ENCODE measurements at regions not wholly inside any gene's neighbourhood (a gene's known extent, or its start where the extent isn't known, plus 50 kb on each side); places are given as distances from the start of the nearest gene placed in this dataset.

DNA sequence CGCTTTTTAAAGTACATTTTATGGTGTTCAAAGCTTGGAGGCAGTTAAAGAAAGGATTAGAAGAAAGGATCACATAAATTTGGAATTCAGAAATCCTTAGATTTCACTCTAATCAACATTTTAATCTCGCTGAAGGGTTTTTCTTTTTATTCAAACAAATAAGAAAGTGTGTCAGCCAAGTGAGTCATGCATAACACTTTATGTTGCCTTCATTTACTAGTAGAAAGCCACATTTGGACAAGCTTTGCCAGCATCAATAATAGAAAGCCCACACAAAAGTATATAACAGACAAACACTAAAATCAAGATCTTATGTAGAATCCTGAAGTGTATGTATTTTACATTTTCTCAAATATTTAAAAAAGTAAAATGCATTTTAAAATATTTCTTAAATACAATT lies 154.9 kb upstream of the TRPC4 start:
- ChIA-PET CTCF (no interaction called here), POLR2A (no interaction called here)
- H3K9me3 ChIP-seq (ENCODE audit: control insufficient read depth, insufficient read depth, low read length): no peaks in the 10 kb centered on the region
- H3K27ac ChIP-seq (ENCODE audit: low read depth, low read length): no peak overlapping the region
- DNase-seq (ENCODE audit: low read depth, low spot score): no peak
- no peaks in the 10 kb centered on the region for H3K27me3 ChIP-seq (ENCODE audit: control insufficient read depth, insufficient read depth, low read length)
- no peak overlapping the region for H3K4me3 ChIP-seq (ENCODE audit: low read depth, low read length)
- TF ChIP-seq, protein P1, sequence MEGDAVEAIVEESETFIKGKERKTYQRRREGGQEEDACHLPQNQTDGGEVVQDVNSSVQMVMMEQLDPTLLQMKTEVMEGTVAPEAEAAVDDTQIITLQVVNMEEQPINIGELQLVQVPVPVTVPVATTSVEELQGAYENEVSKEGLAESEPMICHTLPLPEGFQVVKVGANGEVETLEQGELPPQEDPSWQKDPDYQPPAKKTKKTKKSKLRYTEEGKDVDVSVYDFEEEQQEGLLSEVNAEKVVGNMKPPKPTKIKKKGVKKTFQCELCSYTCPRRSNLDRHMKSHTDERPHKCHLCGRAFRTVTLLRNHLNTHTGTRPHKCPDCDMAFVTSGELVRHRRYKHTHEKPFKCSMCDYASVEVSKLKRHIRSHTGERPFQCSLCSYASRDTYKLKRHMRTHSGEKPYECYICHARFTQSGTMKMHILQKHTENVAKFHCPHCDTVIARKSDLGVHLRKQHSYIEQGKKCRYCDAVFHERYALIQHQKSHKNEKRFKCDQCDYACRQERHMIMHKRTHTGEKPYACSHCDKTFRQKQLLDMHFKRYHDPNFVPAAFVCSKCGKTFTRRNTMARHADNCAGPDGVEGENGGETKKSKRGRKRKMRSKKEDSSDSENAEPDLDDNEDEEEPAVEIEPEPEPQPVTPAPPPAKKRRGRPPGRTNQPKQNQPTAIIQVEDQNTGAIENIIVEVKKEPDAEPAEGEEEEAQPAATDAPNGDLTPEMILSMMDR (IDR thresholded peaks at IDR 0.05; ENCODE audit: low read depth, low read length): no peak

DNA sequence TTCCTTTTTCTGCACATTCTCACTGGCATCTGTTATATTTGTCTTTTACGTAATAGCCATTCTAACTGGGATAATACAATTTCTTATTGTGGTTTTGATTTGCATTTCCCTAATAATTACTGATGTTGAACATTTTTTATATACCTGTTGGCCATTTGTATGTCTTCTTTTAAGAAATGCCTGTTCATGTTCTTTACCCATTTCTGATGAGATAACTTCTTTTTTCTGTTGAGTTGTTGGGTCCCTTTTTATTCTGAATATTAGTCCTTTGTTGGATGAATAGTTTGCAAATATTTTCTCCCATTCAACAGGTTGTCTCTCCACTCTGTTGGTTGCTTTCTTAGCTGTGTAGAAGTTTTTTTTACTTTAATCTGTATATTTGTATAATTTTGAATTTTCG lies 147.7 kb upstream of the TRPC4 start:
- Histone ChIP-seq H3K4me3 (ENCODE audit: low read depth, low read length) (no peak overlapping the region), H3K27me3 (ENCODE audit: control insufficient read depth, insufficient read depth, low read length) (no peaks in the 10 kb centered on the region), H3K27ac (ENCODE audit: low read depth, low read length) (no peak overlapping the region), H3K9me3 (ENCODE audit: control insufficient read depth, insufficient read depth, low read length) (no peaks in the 10 kb centered on the region)
- ChIA-PET CTCF (no interaction called here), POLR2A (no interaction called here)
- TF ChIP-seq, protein P1 (IDR thresholded peaks at IDR 0.05; ENCODE audit: low read depth, low read length): no peak
- no peak for DNase-seq (ENCODE audit: low read depth, low spot score)

DNA sequence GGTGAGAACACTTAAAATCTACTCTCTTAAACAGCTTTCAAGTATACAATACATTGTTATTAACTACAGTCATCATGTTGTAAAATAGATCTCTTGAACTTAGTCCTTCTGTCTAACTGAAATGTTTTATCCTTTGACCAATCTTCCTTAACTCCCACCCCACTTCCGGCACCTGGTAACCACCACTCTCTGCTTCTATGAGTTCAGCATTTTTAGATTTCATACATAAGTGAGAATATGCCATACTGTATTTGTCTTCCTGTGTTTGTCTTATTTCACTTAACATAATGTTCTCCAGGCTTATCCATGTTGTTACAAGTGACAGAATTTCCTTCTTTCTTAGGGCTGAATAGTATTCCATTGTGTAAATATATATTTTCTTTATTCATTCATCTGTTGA lies 144.1 kb upstream of the TRPC4 start:
- ChIA-PET POLR2A (no interaction called here), CTCF (no interaction called here)
- H3K4me3 ChIP-seq (ENCODE audit: low read depth, low read length): no peak overlapping the region
- no peaks in the 10 kb centered on the region for H3K27me3 ChIP-seq (ENCODE audit: control insufficient read depth, insufficient read depth, low read length)
- H3K9me3 ChIP-seq (ENCODE audit: control insufficient read depth, insufficient read depth, low read length): no peaks in the 10 kb centered on the region
- H3K27ac ChIP-seq (ENCODE audit: low read depth, low read length): no peak overlapping the region
- DNase-seq (ENCODE audit: low read depth, low spot score): no peak
- TF ChIP-seq, protein P1 (IDR thresholded peaks at IDR 0.05; ENCODE audit: low read depth, low read length): no peak

DNA sequence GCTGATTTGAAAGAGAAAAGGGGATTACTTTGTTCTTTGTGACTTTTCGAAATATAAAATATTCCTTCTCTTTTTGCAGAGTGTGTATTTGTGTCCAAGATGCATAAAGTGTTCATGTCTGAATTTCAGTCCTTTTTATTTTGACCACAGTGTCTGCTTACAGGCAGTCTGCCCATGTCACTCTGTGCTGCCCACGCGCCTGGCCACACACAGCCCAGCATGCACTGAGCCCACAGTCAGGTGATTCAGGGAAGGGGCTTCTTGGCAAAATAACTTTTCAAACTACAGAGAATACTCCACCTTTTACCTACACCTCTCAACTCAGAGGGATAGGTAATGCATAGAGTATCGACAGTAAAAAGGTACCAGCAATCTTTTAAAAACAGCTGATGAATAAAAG lies 142.5 kb upstream of the TRPC4 start:
- no peaks in the 10 kb centered on the region for H3K27me3 ChIP-seq (ENCODE audit: control insufficient read depth, insufficient read depth, low read length)
- DNase-seq (ENCODE audit: low read depth, low spot score): no peak
- no peaks in the 10 kb centered on the region for H3K9me3 ChIP-seq (ENCODE audit: control insufficient read depth, insufficient read depth, low read length)
- ChIA-PET POLR2A (no interaction called here), CTCF (no interaction called here)
- TF ChIP-seq, protein P1 (IDR thresholded peaks at IDR 0.05; ENCODE audit: low read depth, low read length): no peak
- H3K27ac ChIP-seq (ENCODE audit: low read depth, low read length): no peak overlapping the region
- H3K4me3 ChIP-seq (ENCODE audit: low read depth, low read length): no peak overlapping the region

DNA sequence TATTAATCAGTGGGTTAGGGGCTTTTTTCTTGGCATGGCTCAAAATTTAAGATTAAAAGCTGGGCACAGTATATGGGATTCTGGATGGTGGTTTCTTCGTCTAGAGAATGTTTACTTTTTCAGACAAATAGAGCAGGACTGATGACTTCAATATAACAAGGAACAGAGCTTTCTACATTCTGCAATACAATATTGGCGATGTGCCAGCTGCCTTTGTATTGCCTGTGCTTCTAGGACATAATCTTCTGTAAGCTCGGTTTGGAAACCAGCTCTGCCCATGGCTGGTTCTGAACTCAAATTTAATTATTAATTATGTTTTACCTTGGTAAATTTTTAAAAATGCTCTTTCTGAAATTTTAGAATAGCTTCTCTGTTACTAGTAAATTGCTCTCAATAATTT lies 139.1 kb upstream of the TRPC4 start:
- Histone ChIP-seq H3K27ac (ENCODE audit: low read depth, low read length) (no peak overlapping the region), H3K9me3 (ENCODE audit: control insufficient read depth, insufficient read depth, low read length) (no peaks in the 10 kb centered on the region), H3K27me3 (ENCODE audit: control insufficient read depth, insufficient read depth, low read length) (no peaks in the 10 kb centered on the region), H3K4me3 (ENCODE audit: low read depth, low read length) (no peak overlapping the region)
- TF ChIP-seq, protein P1 (IDR thresholded peaks at IDR 0.05; ENCODE audit: low read depth, low read length): no peak
- no peak for DNase-seq (ENCODE audit: low read depth, low spot score)
- POLR2A ChIA-PET: no interaction called here
- CTCF ChIA-PET: no interaction called here
